ENCODE measurements at regions not wholly inside any gene's neighbourhood (a gene's known extent, or its start where the extent isn't known, plus 50 kb on each side); places are given as distances from the start of the nearest gene placed in this dataset.
"Not testable (repeated sequence)": the region's sequence is repeated elsewhere in the genome, so short reads cannot be mapped to it uniquely, and the experiment has no call there.

GRCh38 chr7:131961054-131961680 is 404.7 kb upstream of the PODXL start:
- DNase-seq (ENCODE audit: low spot score): no peak

- no peak for DNase-seq (ENCODE audit: low spot score)
Observed at GRCh38 chr7:131959106-131959812, 402.8 kb upstream of the PODXL start.

GRCh38 chr7:131957338-131958020 is 401.1 kb upstream of the PODXL start:
- DNase-seq (ENCODE audit: low spot score): no peak

- no peak for DNase-seq (ENCODE audit: low spot score)
Observed at GRCh38 chr7:131956864-131957263, 400.4 kb upstream of the PODXL start.

GRCh38 chr7:131955679-131956078 is 399.3 kb upstream of the PODXL start:
- no peak for DNase-seq (ENCODE audit: low spot score)

GRCh38 chr7:131953184-131953583 is 396.8 kb upstream of the PODXL start:
- DNase-seq (ENCODE audit: low spot score): no peak

GRCh38 chr7:131952365-131952764 is 395.9 kb upstream of the PODXL start:
- no peak for DNase-seq (ENCODE audit: low spot score)

GRCh38 chr7:131950758-131951157 is 394.3 kb upstream of the PODXL start:
- no peak for DNase-seq (ENCODE audit: low spot score)

GRCh38 chr7:131949659-131950058 is 393.2 kb upstream of the PODXL start:
- no peak for DNase-seq (ENCODE audit: low spot score)

GRCh38 chr7:131948434-131949053 is 392.1 kb upstream of the PODXL start:
- no peak for DNase-seq (ENCODE audit: low spot score)

GRCh38 chr7:131947661-131948060 is 391.2 kb upstream of the PODXL start:
- DNase-seq (ENCODE audit: low spot score): no peak

- DNase-seq (ENCODE audit: low spot score): no peak
Observed at GRCh38 chr7:131945957-131946544, 389.6 kb upstream of the PODXL start.

- DNase-seq (ENCODE audit: low spot score): peak; percentile 30
Observed at GRCh38 chr7:131945313-131945911, 389.0 kb upstream of the PODXL start.

- no peak for DNase-seq (ENCODE audit: low spot score)
Observed at GRCh38 chr7:131944556-131945069, 388.2 kb upstream of the PODXL start.

- DNase-seq (ENCODE audit: low spot score): no peak
Observed at GRCh38 chr7:131943646-131944045, 387.2 kb upstream of the PODXL start.

GRCh38 chr7:131943211-131943610 is 386.8 kb upstream of the PODXL start:
- no peak for DNase-seq (ENCODE audit: low spot score)

GRCh38 chr7:131942287-131943150 is 386.1 kb upstream of the PODXL start:
- DNase-seq (ENCODE audit: low spot score): no peak

- DNase-seq (ENCODE audit: low spot score): no peak
Observed at GRCh38 chr7:131941291-131941690, 384.9 kb upstream of the PODXL start.

GRCh38 chr7:131940621-131941165 is 384.3 kb upstream of the PODXL start:
- DNase-seq (ENCODE audit: low spot score): no peak

- not testable (repeated sequence) for DNase-seq (ENCODE audit: low spot score)
Observed at GRCh38 chr7:131938788-131939187, 382.4 kb upstream of the PODXL start.
